Stimulated activated CD4-positive, alpha-beta T cell treated with anti-CD3 and anti-CD28 coated beads, Interleukin-12 subunit alpha, Interleukin-12 subunit beta, amount 100 ng/mL, for 48 hours (primary cell): ENCODE measurements at regions not wholly inside any gene's neighbourhood (a gene's known extent, or its start where the extent isn't known, plus 50 kb on each side); places are given as distances from the start of the nearest gene placed in this dataset.

Experiments
- DNase-seq, 3 donors: peaks; one replicate each; pipeline ENCODE4 v3.0.0-alpha.2; 2020; ENCODE audit warnings: low read depth in 2 of 3, low spot score in 1 of 3

DNA sequence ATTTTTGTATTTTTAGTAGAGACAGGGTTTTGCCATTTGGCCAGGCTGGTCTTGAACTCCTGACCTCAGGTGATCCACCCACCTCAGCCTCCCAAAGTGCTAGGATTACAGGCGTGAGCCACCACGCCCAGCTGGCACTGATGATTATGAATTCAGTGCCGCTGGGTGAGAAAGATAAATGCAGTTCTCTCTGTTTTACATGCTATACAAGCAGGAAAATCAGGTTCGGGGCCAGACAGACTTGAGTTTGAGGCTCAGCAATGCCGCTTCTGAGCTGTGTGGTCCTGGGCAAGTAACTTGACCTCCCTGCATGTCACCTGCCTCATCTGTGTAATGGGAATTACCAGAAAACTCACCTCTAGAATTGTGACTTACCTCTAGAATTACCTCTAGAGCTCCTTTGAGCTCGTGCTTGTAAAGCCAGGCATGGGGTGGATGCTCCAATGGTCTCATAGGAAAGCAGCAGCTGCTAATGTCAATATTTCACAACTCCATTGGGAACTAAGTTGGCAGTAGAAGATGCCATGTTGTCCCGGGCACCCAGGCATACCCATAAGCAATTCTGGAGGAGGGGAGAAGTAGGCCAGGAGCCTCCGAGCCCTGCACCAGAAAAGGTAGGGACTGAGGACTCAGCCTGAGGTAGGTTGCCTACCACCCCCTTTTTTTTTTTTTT lies 119.8 kb upstream of the SLC25A33 start:
- DNase-seq: no peak

DNA sequence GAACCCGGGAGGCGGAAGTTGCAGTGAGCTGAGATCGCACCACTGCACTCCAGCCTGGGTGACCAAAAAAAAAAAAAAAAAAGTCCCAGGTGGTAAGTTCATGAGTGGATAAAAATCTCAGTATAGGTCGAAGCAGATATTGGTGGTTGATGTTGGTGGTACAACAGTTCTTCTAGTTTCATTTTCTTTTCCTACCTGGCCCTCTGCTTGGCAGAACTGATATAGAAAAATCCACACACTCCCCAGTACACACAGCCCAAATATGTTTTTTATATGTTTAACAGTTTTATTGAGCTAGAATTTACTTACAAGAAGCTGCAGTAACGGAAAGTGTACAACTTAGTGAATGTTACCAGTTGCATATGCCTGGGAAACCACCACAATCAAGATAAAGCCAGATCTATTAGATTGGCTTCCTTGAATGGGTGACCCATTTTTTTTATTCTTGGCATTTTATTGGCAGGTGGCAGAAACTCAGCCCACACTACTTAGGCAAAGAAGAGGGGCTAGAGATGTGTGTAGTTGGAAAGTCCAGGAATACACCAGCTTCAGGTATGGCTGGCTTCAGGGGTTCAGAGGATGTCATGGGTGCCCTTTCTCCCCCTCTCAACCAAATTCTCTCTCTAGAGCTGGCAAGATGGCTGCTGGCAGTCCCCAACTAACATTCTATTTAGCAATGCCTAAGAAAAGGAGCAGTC lies 118.3 kb upstream of the SLC25A33 start:
- DNase-seq: no peak

DNA sequence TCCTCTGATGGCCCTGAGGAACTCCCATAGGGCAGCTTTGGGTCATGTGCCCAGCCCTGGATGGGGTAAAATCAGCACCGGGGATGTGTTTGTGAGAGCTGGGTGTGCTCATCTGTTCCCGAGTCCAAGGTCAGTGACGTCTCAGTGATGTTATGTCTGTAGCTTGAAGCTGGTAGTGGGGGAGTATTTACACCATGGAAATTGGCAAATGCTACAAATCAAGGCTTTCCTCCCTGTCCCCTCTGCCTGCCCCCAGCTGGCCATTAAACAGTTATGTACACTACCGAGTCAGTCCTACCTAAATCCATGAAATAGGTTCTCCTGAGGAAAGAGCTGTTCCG lies 117.8 kb upstream of the SLC25A33 start:
- DNase-seq: no peak

DNA sequence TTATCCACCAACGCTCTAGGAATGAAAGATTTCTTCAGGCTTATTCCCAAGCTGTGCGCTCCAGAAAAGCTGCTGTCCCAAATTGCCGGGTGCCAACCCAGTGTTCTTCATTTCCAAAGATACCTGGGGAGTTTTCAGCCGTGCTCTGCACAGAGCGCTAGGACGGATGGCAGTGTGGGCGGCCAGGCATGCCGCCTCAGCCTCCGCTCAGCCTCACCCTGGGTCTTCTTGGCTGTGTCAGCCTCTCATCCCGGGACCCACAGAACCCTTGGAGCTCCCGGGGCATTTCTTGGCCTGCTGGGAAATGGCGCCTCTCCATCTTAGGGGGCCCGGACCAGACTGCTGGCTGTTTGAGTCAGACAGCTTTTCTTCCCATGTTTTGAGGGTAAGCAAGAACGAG lies 116.9 kb upstream of the SLC25A33 start:
- no peak for DNase-seq

DNA sequence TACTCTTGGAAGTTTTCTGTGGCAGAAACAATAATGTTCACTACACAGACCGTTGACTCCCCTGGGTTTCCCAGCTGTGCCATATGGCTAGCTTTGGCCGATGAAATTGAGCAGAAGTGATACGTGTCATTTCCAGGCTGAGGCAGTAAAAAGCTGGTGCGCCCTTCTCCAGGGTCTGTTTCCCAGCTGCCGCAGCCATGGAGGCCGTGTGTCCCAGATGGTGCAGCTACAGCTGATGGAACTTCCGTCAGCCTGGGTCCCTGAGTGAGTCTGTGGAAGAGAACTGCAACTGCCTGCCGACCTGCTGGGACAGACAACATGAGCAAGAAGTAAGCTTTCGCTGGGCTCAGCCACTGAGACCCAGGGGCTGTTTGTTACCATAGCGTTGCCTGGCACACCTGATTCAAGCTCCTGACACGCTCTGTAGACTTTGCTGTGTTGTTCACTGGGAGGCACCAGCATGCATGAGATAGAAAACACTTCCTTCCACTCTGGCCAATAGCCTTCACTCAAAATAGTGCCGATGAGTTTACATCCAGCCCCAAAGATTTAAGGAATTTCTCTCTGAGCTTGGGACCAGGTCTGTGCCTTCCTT lies 116.3 kb upstream of the SLC25A33 start:
- no peak for DNase-seq

DNA sequence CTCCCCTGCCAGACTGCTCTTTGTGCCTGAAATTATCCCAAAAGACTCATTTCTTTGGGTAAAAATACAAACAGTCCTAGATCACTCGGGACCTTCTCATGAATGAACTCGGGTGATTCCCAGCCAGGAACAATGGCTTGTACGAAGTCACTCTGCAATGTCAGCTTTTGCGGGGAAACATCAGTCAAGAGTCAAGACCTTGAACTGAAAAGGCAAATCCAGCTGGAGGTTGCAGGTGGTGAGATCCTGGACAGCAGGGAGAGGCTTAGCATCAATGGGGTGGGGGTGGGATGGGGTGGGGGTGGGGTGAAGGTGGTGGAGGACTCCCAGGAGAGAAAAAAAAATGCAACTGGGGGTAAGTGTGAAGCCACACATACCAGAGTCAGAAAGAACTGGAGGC lies 115.0 kb upstream of the SLC25A33 start:
- DNase-seq: no peak

DNA sequence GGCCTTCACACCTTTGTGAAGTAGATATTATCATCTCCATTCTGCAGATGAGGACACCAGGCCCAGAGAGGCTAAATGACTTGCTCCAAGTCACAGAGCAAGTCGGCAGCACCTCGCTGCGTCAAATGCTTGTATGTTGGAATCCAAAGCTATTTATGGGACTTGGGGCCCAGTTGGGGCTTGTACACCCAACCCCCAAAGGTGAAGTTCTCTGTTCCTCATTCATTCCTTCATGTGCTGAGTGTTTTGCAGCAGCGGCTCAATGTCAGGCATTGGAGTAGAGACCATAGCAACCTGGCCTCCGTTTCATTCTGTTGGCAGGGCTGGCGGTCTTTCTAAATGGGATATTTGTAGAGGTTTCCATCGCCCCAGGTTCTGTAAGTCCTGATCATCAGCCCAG lies 113.4 kb upstream of the SLC25A33 start:
- no peak for DNase-seq

DNA sequence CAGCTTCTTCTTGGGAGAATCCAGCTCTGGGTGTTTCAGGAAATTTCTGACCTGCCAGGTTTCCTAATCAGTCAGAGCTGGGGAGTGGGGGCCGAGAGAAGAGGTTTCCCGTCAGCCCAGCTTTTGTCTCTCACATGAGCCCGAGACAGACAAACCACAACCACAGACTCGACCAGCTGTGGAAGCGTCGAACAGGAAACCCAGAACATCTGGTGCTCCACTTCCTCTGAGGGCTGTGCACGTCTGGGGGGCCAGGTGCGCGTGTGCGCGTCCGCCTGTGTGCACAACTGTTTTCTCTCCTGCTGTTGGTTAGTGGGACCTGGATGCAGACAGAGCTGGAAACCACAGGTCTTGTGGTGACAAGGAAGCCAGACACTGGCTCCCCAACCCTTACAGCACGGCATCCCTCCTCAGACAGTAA lies 113.0 kb upstream of the SLC25A33 start:
- peak; percentile 42 to 60 (median 51) for DNase-seq

DNA sequence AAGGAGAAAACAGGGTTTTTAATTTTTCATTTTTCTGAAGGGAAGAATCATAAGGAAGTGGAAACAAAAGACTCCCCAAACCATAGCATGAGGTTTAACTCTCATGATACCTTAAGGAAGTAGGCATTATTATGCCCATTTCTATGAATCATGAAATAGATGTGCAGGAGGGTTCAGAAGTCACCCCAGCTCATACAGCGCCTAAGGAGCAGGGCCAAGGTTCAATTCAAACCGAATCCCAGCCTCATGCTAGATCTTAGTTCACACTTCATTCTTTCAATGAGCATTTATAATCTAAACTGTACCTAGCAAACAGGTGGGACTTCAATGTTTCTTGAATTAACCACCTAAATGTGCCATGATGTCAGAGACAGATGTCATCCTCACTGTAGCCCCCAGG lies 111.9 kb upstream of the SLC25A33 start:
- DNase-seq: no peak

DNA sequence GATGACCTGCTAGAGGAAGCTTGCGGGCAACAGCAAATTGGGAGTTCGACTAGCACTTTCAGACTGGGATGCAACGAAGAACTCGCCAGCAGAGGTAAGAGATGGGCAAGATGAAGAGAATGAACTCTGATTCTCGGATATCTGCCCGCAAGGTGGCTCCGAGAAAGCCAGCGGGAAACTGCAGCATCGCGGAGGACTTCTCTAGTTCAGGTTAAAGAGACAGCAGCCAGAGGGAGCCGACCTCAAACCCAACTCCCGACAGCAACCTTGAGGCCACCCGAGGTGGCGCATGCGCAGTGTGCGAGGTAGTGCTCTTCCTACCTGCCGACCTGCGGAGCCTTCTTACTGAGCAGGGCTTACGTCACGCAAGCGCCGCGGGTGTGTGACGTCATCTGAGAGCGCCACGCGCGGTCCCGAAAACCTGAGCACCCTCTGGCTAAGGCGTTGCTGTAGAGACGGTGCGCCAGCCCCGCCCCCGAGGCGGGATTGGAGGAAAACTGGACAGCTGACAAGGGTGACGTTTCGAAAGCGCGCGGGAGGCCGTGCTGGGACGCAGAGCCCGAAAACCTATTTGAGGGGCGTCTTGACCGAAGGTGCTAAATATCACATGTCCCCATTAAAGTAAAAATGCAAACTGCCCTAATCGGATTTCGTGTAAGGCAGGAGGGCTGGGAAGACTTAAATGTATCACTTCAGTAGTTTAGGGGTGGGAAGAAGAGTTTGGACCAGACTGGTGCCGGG lies 110.5 kb upstream of the SLC25A33 start:
- peak; percentile 99 to 100 (median 100) for DNase-seq

DNA sequence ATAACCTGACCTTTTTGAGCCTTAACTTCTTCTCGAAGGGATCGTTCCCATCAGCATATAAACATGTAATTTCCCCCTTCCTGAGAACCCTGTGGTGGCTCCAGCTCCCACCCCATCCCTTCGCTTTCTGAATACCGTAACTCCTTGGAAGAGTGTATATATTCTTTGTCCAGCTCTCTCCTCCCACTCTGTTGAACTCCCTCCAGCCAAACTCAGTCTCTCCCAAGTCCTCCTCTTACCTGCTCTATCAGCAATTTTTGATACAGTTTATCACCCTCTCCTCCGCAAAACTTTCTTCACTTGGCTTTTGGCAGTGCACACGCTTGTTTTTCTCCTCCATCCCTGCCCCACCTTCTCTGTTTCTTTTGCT lies 109.9 kb upstream of the SLC25A33 start:
- no peak for DNase-seq

DNA sequence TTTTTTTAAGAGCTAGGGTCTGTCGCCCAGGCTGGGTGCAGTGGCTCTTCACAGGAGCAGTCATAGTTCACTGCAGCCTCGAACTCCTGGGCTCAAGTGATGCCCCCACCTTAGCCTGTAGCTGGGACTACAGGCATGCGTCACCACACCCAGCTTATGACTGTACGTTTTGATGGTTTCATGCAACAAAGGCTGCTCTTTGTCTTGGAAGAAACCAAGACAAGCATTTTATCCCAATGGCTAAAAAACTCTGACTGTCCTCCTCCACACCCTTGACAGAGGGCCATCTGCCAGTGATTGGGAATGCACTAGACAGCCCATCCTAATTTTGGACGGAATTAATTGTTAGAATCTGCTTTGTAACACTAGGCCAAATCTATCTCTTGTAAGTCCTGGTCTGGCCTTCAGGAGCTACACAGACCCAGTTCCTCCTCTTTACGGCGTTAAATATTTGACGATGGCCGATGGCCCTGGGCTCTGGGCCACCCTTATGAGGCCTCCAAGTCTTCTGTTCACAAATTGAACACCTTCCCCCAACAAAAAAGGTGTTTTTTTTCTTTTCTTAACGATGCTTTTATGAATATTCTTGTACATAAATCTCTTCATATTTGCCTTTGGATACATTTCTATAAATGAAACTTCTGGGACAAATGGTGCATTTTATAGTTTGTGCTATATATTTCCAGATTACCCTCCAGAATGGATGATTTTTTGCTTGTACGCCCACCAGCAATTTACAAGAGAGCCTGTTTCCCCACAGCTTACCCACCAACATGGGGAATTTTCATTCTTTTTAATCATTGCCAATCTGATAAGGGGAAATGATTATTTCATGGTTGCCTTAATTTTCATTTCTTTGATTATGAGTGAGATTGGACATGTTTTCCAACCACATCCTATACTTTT lies 104.8 kb upstream of the SLC25A33 start:
- no peak for DNase-seq

DNA sequence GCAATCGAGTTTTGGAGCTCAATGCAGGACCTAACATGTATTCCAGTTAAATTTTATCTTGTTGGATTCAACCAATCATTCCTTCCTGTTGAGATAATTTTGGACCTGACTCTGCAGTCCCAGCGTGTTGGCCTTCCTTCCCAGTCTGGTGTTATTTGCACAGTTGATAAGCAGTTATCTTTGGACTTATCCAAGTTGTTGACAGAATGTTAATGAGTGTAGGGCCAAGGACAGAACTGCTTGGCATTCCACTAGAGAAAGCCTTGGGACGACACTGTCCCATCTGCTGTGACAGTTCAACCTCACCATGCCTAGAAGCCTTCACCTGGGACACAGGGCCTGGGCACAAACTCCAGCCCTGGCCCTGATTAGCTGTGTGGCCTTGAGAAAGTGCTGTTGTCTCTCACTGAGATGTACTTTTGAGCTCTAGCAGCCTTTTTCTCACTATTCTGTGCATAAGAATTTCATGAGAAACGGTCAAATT lies 104.1 kb upstream of the SLC25A33 start:
- no peak for DNase-seq

DNA sequence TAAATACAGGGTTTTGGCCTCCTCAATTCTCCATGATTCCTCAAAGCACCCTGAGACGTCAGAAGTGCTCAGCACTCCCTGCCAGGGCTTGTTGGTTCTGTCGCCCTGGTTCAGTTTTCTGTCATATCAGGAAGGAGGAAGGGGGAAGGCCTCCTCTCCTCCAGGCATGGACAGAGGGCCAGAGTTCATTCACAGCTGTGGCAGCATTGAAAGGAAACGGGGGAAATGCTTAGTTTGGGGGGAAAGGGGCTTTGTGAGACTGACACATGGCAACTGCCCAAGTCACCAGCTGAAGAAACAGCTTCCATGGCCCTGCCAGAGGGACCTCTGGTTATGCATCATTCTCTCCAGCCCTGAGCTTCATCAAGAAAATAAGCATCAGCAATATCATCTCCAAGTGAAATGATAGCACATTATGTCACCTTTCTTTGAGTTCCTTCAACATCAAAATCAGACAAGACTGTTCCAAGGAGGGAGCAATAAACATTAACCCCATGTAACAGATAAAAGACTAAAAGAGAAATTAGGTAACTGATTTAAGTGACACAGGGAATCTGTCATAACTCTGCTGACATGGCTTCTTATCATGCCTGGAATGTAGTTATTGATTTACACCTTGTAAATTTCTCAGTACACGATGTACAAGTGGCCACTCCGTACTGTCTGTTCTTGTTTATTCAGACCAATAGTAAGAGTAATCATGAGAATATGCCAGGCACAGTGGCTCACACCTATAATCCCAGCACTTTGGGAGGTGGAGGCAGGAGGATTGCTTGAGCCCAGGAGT lies 103.2 kb upstream of the SLC25A33 start:
- DNase-seq: no peak

DNA sequence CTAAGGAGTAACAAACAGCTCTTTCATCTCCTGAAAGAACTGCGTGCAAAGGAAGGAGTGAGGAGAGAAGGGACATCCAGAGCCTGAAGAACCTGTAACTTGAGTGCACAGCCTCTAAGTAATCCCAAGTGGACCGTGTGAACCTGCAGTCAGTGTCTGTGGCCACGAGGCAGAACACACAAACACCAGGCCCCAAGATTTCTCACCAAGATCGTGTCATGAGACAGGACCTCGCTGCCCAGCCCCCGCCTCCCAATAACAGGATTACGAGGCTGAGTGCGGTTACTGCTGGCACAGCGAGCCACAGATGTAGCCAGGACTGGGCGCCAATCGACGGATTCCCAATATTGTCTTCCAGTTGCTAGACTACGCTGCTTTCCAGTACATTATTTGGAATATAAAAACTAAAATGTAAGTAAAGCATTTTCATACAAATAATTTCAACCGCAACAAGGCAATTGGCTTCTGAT lies 101.3 kb upstream of the SLC25A33 start:
- DNase-seq: no peak

DNA sequence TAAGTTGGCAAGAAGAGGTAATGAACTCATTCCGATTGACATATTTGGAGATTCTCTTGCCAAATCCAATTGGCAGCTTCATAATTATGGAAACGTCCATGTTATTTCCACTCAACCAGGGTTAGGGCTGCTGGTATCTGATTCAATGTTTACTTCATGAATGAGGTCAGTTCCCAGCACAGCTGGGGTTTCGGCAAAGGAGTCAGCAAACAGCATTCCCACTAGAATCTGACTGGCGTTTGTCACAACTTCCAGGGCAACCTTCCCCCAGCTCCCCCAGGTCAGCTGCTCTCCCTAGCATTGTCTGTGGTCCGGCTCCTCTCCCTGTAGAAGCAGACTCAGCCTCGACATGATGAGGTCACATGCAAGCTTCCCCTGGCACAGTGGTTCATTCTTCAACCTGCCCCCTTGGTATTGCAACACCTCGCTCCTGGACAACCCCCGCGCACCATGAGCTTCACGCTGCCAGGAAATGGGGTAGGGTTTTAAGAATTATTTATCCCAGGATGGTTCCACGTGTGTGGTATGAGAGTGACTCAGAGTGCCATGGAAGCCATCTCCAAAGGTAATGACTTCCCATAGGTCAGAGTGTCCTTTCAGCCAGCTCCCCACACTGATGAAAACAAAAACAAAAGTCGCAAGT lies 100.7 kb upstream of the SLC25A33 start:
- no peak for DNase-seq

DNA sequence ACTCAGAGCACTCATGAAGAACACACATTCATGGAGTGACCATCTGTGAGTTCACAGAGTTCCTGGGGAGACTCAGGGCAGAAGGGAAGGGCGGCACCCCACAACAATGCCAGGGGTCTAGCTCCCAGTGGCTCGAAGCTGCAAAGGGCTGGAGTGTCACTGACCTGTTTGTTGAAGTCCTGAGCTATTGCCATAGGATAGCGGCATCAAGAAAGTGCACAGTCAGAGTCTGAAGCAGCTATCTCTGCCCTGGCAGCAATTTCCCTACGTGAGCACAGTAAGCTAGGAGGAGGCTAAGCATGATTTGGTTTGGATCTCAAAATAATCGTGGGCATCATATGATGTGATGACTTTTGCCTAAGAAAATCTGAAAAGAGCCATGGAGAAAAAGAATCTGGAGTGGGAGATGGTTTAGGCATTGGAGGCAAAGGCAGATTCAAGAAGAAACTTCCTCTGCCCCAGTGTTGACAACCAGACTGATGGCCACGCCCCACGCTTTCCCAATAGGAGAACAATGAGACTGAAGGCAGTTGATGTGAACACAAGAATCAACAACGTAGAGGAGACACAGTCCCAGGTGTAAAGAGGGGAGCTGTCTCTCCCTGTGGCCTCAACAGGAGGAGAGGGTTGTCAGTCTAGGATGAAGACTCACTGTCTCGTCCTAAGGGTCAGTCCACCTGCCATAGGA lies 100.0 kb upstream of the SLC25A33 start:
- no peak for DNase-seq

DNA sequence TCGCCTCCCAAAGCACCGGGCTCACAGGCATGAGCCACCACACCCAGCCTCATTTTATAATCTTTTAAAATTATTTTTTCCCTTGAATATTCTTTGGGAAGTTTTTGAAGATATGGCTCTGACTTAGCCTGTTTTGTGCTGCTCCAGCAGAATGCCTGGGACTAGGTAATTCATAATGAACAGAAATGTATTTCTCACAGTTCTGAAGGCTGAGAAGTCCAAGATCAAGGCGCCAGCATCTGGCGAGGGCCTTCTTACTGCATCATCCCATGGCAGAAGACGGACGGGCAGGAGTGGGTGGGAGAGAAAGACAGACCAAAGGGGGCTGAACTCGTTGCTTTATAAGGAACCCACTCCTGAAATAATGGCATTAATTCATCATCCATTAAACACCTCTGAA lies 99.0 kb upstream of the SLC25A33 start:
- no peak for DNase-seq

DNA sequence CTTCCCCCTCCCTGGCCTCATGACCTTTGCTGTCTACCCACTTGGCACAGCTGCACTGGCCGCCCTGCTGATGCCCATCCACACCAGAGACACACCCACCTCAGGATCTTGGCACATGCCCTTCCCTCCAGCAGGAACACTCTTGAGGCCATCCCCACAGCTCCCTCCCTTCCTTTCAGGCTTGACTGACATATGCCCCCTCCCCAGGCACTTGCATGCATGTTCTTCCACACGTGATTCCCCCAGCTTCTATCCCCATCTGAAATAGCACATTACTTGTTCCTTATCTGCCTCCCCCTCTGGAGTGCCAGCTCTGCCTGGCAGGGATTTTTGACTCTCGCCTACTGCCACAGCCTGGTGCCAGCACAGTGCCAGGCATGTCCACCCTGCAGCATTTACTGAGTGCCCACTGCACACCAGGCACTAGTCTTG lies 98.5 kb upstream of the SLC25A33 start:
- DNase-seq: no peak
